SH-SY5Y (cell line): ENCODE measurements at regions not wholly inside any gene's neighbourhood (a gene's known extent, or its start where the extent isn't known, plus 50 kb on each side); places are given as distances from the start of the nearest gene placed in this dataset.

Source experiments
- GATA2 ChIP-seq: IDR thresholded peaks from 2 replicates; pipeline ENCODE4 v1.6.1; 2011; ENCODE audit warnings: mild to moderate bottlenecking, low read depth, low read length
- GATA3 ChIP-seq: IDR thresholded peaks from 2 replicates; pipeline ENCODE4 v1.6.1; 2011; ENCODE audit warnings: low read depth, mild to moderate bottlenecking, low read length, moderate library complexity

GRCh38 chr16:73232555-73233328, 184.8 kb upstream of the ZFHX3 start:
- TF ChIP-seq GATA2 (no peak), GATA3 (no peak)

GRCh38 chr16:73231944-73232554, 184.1 kb upstream of the ZFHX3 start:
- TF ChIP-seq GATA3, result no peak
- TF ChIP-seq GATA2, result no peak

GRCh38 chr16:73231379-73231778, 183.5 kb upstream of the ZFHX3 start:
- TF ChIP-seq GATA3, result no peak
- no peak for TF ChIP-seq GATA2

DNA sequence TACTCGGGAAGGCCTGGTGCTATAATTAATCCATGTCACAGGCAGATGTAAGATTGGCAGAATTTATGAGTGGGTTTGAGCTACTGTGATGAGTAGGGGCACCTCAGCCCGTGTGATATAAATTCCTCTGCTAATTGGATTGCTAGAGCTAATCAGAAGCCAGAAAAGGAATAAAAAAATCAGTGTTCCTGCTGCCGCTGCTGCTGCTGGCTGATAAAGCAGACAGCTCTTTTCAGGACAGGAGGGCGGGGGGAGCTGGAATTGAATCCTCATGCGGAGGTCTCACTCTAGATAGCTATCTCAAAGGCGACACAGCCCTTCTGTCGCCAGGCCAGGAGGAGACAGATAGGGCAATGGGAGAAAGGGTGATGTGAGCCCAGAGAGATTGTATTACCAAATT, 182.7 kb upstream of the ZFHX3 start:
- TF ChIP-seq GATA3 (no peak), GATA2 (peak; percentile 77)

DNA sequence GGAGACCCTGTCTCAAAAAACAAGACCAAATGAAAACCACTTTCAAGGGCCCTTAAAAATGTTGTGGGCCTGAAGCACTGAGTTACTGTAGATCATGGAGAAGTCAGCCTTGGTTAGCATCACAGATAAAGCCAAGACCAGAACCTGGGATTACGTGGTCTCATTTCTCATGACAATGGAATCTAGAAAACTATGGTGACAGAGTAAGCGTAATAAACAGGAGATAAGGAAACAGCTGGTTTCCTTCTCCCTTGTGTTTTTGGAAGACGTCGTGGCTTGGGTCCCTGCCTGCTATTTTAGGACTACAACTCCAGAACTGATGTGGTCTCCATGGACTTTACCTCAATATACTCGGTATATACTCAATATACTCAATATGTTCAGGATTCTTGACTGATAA, 180.7 kb upstream of the ZFHX3 start:
- TF ChIP-seq GATA3 (no peak), GATA2 (no peak)

- no peak for TF ChIP-seq GATA3
- TF ChIP-seq GATA2, result no peak
Measured at GRCh38 chr16:73226675-73227074, 178.7 kb upstream of the ZFHX3 start.

DNA sequence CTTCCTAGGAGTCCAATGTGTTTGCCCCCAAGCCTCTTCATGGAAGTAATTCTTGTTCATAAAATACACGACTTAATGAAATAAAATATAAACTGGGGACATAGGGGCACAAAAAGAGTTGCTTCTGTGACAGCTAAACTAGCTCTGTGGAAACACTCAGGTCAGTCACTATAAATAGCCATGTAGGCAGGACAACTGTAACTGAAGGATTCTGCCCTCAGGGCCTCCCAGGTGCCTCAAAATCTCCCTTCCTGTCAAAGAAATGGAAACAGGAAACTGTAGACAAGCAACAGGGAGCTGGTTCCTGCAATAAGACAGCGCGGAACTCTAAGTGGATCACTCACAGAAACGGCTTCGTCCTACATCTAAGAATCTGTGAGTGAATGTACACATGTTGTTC, 178.1 kb upstream of the ZFHX3 start:
- TF ChIP-seq GATA3, result no peak
- no peak for TF ChIP-seq GATA2

DNA sequence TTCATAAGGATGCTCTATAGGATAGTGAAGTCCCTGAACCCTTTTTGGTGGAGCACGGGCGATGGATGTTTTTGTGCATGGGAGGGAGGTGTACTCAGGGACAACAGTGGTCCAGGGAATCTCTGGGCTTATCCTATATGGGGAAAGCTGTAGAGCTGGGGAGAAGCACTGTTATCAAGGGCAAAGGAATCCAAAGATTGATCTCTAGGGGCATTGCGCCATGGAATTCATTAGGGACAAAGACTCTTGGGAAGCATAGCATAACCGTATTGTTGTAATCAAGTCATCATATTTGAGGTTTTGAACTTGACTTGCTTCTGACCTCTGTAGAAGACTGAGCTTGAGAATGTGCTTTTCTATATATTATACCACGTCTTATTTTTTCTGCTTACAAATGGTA, 172.9 kb upstream of the ZFHX3 start:
- TF ChIP-seq GATA2 (no peak), GATA3 (no peak)

- TF ChIP-seq GATA2, result no peak
- TF ChIP-seq GATA3, result no peak
Measured at GRCh38 chr16:73219176-73219575, 171.2 kb upstream of the ZFHX3 start.

- no peak for TF ChIP-seq GATA2
- no peak for TF ChIP-seq GATA3
Measured at GRCh38 chr16:73217654-73218053, 169.7 kb upstream of the ZFHX3 start.

GRCh38 chr16:73216932-73217331, 169.0 kb upstream of the ZFHX3 start:
- TF ChIP-seq GATA3, result no peak
- TF ChIP-seq GATA2, result no peak

GRCh38 chr16:73215678-73216377, 167.9 kb upstream of the ZFHX3 start:
- TF ChIP-seq GATA3 (no peak), GATA2 (no peak)

- TF ChIP-seq GATA2, result no peak
- no peak for TF ChIP-seq GATA3
Measured at GRCh38 chr16:73214825-73215677, 167.1 kb upstream of the ZFHX3 start.

- no peak for TF ChIP-seq GATA2
- no peak for TF ChIP-seq GATA3
Measured at GRCh38 chr16:73213732-73214455, 166.0 kb upstream of the ZFHX3 start.
